GM23248 (cell line): ENCODE measurements at regions not wholly inside any gene's neighbourhood (a gene's known extent, or its start where the extent isn't known, plus 50 kb on each side); places are given as distances from the start of the nearest gene placed in this dataset.

Experiments used
- DNase-seq: peaks from one replicate; pipeline ENCODE4 v3.0.0-alpha.2; 2015
- H2AFZ ChIP-seq: fragments of 200-600 bp; sonication (generic); 2 replicates; pipeline ENCODE4 v1.6.1; 2016; ENCODE audit warnings: antibody characterized with exemption
- H3F3A ChIP-seq: fragments of 200-600 bp; sonication (generic); 2 replicates; pipeline ENCODE4 v1.6.1; 2016; ENCODE audit warnings: mild to moderate bottlenecking, antibody characterized with exemption, mixed run types; ENCODE audit not compliant: insufficient read depth
- H3K27ac ChIP-seq: fragments of 200-600 bp; sonication (generic); 2 replicates; pipeline ENCODE4 v1.5.1; 2016; ENCODE audit warnings: mild to moderate bottlenecking
- H3K27me3 ChIP-seq: fragments of 200-600 bp; sonication (generic); replicated peaks from 2 replicates; pipeline ENCODE4 v1.6.1; 2016; ENCODE audit warnings: mild to moderate bottlenecking; ENCODE audit not compliant: insufficient read depth
- H3K36me3 ChIP-seq: fragments of 200-600 bp; sonication (generic); 2 replicates; pipeline ENCODE4 v1.6.1; 2016; ENCODE audit warnings: low read depth, mild to moderate bottlenecking
- H3K4me1 ChIP-seq: fragments of 200-600 bp; sonication (generic); 2 replicates; pipeline ENCODE4 v1.6.1; 2016; ENCODE audit warnings: mild to moderate bottlenecking; ENCODE audit not compliant: insufficient read depth
- H3K4me2 ChIP-seq: fragments of 200-600 bp; sonication (generic); one replicate; pipeline ENCODE4 v1.6.1; 2016; ENCODE audit warnings: mild to moderate bottlenecking; ENCODE audit not compliant: unreplicated experiment
- H3K4me3 ChIP-seq: fragments of 200-600 bp; sonication (generic); 2 replicates; pipeline ENCODE4 v1.5.1; 2016; ENCODE audit warnings: mild to moderate bottlenecking
- H3K79me2 ChIP-seq: fragments of 200-600 bp; sonication (generic); 2 replicates; pipeline ENCODE4 v1.6.1; 2016; ENCODE audit warnings: mild to moderate bottlenecking; ENCODE audit not compliant: insufficient read depth
- H3K9ac ChIP-seq: fragments of 200-600 bp; sonication (generic); 2 replicates; pipeline ENCODE4 v1.6.1; 2016; ENCODE audit warnings: mild to moderate bottlenecking
- H3K9me2 ChIP-seq: fragments of 200-600 bp; sonication (generic); 2 replicates; pipeline ENCODE4 v1.6.1; 2016; ENCODE audit warnings: mixed run types, mild to moderate bottlenecking, moderate library complexity; ENCODE audit not compliant: insufficient read depth
- H3K9me3 ChIP-seq: fragments of 200-600 bp; sonication (generic); one replicate; pipeline ENCODE4 v1.6.1; 2017; ENCODE audit warnings: low read depth
- H4K20me1 ChIP-seq: fragments of 200-600 bp; sonication (generic); 2 replicates; pipeline ENCODE4 v1.6.0; 2016; ENCODE audit not compliant: insufficient read depth
- EZH2 ChIP-seq: fragments of 200-600 bp; sonication (generic); IDR thresholded peaks from 2 replicates; pipeline ENCODE4 v1.6.1; 2018; ENCODE audit warnings: antibody characterized with exemption, mild to moderate bottlenecking; ENCODE audit not compliant: insufficient read depth, poor library complexity, severe bottlenecking
- EZH2phosphoT487 ChIP-seq: fragments of 200-600 bp; sonication (generic); IDR thresholded peaks from 2 replicates; pipeline ENCODE4 v1.6.1; 2018; ENCODE audit warnings: antibody characterized with exemption, moderate library complexity, mild to moderate bottlenecking, low read depth; ENCODE audit not compliant: insufficient read depth
- WGBS, 2 experiments: methylation state at CpG; one replicate each; pipeline ENCODE4 v1.1.6; 2015 to 2017; ENCODE audit warnings: low lambda C conversion rate in 2 of 2, low coverage in 1 of 2; ENCODE audit errors: missing lambda C conversion rate in 2 of 2; 5-methylcytosine and 5-hydroxymethylcytosine counted together
- in situ Hi-C: fragments of 300-500 bp; cut with MboI; formaldehyde crosslinking; loops from 2 replicates; pipeline ENCODE4 v1.15.0; 2020

GRCh38 chr4:20178902-20179576, 72.7 kb upstream of the SLIT2 start:
- H3K27ac ChIP-seq: no peak overlapping the region
- no peak overlapping the region for H3K4me2 ChIP-seq
- in situ Hi-C loops: no loop called here
- no peaks in the 10 kb centered on the region for H3K79me2 ChIP-seq
- H3K9ac ChIP-seq: no peak overlapping the region
- no peaks in the 10 kb centered on the region for H3F3A ChIP-seq
- H2AFZ ChIP-seq: no peak overlapping the region
- no peaks in the 10 kb centered on the region for H3K36me3 ChIP-seq
- no peaks in the 10 kb centered on the region for H3K9me2 ChIP-seq
- no peaks in the 10 kb centered on the region for H3K9me3 ChIP-seq
- H3K4me3 ChIP-seq: no peak overlapping the region
- no peaks in the 10 kb centered on the region for H3K27me3 ChIP-seq
- H4K20me1 ChIP-seq: no peaks in the 10 kb centered on the region
- no peaks in the 10 kb centered on the region for H3K4me1 ChIP-seq
- no peak for TF ChIP-seq EZH2phosphoT487
- no peak for TF ChIP-seq EZH2
- DNase-seq: no peak
- WGBS, 2 experiments: 86 to 89% methylated on average over 21 to 24 of the region's 24 CpGs

GRCh38 chr4:20176881-20177280, 74.8 kb upstream of the SLIT2 start:
- H3K27ac ChIP-seq: no peak overlapping the region
- peaks cover 7% of the 10 kb centered on the region for H3K4me1 ChIP-seq
- 92 to 98% methylated on average over 2 of the region's 2 CpGs for WGBS, 2 experiments
- H3K79me2 ChIP-seq: no peaks in the 10 kb centered on the region
- TF ChIP-seq EZH2phosphoT487: no peak
- no peak for TF ChIP-seq EZH2
- H4K20me1 ChIP-seq: no peaks in the 10 kb centered on the region
- H3K27me3 ChIP-seq: no peaks in the 10 kb centered on the region
- no peaks in the 10 kb centered on the region for H3K9me2 ChIP-seq
- no peak overlapping the region for H3K9ac ChIP-seq
- no peak overlapping the region for H3K4me3 ChIP-seq
- H2AFZ ChIP-seq: no peak overlapping the region
- 0 out of 2 replicates have a peak, but pooled peaks cover 7% of the 10 kb centered on the region for H3F3A ChIP-seq
- DNase-seq: no peak
- no peaks in the 10 kb centered on the region for H3K36me3 ChIP-seq
- H3K4me2 ChIP-seq: no peak overlapping the region
- H3K9me3 ChIP-seq: no peaks in the 10 kb centered on the region
- in situ Hi-C loops: no loop called here

- Histone ChIP-seq H3K9me2 (no peaks in the 10 kb centered on the region), H3K9ac (no peak overlapping the region), H3K4me1 (peaks cover 8% of the 10 kb centered on the region), H3F3A (0 out of 2 replicates have a peak, but pooled peaks cover 8% of the 10 kb centered on the region), H3K4me2 (no peak overlapping the region), H3K4me3 (no peak overlapping the region), H3K27ac (no peak overlapping the region), H3K79me2 (no peaks in the 10 kb centered on the region), H3K27me3 (no peaks in the 10 kb centered on the region), H2AFZ (peak overlapping the region; percentile 52; the same call in 1 of the 2 replicates), H3K9me3 (no peaks in the 10 kb centered on the region), H4K20me1 (no peaks in the 10 kb centered on the region), H3K36me3 (no peaks in the 10 kb centered on the region)
- peak; percentile 46 for DNase-seq
- WGBS, 2 experiments: 22 to 41% methylated on average over 1 of the region's 1 CpG
- no peak for TF ChIP-seq EZH2
- no peak for TF ChIP-seq EZH2phosphoT487
- in situ Hi-C loops: no loop called here
Measured at GRCh38 chr4:20172070-20172760, 79.5 kb upstream of the SLIT2 start.

- H3K4me2 ChIP-seq: no peak overlapping the region
- H3K9me2 ChIP-seq: no peaks in the 10 kb centered on the region
- no peaks in the 10 kb centered on the region for H3K9me3 ChIP-seq
- H3K36me3 ChIP-seq: no peaks in the 10 kb centered on the region
- no peak for TF ChIP-seq EZH2
- no peak for TF ChIP-seq EZH2phosphoT487
- no peak overlapping the region for H2AFZ ChIP-seq
- no peak overlapping the region for H3K27ac ChIP-seq
- no peaks in the 10 kb centered on the region for H3K4me1 ChIP-seq
- H3K27me3 ChIP-seq: no peaks in the 10 kb centered on the region
- no peaks in the 10 kb centered on the region for H3K79me2 ChIP-seq
- no peak for DNase-seq
- no peak overlapping the region for H3K9ac ChIP-seq
- no peaks in the 10 kb centered on the region for H3F3A ChIP-seq
- WGBS, 2 experiments: 79 to 90% methylated on average over 3 of the region's 3 CpGs
- in situ Hi-C loops: no loop called here
- no peak overlapping the region for H3K4me3 ChIP-seq
- no peaks in the 10 kb centered on the region for H4K20me1 ChIP-seq
Measured at GRCh38 chr4:20166544-20166943, 85.2 kb upstream of the SLIT2 start.
